ENCODE measurements at regions not wholly inside any gene's neighbourhood (a gene's known extent, or its start where the extent isn't known, plus 50 kb on each side); places are given as distances from the start of the nearest gene placed in this dataset.

DNA sequence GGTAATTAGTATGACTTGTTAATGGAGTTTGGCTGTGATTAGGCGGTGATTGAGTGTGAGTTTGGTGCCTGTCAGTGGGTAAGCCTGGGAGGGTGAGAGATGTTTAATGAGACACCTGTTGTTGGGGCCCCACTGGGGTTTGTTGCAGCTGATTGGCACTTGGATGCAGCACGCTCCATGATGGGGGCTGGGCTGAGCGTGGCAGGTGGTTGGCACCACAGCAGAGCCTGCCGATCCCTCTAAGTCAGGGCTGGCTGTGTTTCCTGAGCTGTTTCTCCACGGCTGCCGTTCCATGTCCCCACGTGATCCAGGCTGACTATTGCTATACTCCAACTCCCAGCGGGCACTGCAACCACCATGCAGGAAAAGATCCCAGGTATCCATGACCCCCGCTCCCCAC is 93.5 kb upstream of the ARRDC4 start:
- no peak for DNase-seq

DNA sequence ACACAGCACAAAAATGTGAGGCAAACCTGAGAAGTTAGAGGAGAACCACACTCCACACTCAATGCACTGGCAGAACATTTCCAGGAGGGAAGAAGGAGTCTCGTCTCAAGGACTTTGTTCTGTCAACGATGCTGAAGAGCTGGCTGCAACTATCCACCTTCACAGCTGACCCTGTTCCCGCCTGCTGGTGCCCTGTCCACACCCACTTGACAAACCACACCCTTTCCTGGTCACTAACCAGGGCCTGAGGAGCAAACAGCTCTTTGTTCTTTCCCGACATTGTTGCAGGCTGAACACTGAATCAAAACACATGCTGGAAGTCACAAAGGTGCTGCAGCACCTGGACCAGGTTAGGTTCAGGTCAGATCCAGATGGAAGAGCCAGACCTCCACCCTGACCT is 92.6 kb upstream of the ARRDC4 start:
- no peak for DNase-seq

DNA sequence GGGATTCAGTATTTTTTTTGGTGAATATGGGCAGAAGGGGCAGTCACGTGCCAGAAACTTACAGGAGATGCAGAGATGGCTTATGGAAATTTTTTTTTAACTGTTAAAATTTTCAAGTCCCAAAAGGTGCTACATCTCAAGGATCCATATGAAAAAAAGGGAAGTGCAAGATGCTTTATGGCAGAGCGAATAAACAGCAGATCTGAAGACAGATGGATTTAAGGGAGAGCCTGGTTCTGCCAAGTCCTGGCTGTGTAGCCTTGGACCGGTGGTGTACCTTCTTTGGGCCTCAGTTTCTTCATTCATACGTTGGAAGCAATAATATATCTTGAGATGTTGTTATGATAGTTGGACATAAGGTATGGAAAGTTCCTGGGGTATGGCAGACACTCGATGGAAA is 91.5 kb upstream of the ARRDC4 start:
- DNase-seq: no peak

DNA sequence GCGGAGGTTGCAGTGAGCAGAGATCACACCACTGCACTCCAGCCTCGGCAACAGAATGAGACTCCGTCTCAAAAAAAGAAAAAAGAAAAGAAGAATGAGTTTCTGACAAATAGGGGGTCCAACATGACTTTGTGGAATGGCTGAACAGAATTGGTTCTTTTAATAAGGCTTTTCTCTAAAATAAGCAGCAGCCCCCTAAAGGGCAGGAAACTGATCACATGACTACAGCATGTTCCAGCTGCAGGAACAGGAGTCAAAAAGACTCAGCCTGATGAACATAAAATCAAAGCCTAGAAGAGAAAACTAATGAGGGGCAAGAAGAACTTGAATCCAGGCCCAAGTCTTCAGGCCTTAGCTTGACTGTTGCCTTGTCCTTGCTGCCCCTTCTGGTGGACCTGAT is 89.7 kb upstream of the ARRDC4 start:
- DNase-seq: no peak

DNA sequence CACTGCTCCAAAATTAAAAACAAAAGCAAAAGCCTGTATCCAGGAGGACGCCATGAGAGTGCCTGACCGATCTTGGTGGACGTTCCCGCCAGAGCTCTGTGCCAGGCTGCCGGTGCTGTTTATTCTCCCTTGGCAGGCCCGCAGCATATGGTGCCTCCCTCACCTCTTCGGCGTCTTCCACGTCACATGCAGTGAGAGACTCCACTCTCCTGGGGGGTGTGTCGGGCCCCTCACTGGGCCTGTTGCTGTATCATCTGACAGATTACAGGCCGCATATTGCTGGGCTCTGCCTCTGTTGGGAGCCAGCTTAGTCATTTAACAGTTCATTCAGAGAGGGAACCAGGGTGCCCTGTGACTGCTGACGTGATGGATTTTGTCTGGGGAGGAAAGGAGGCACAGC is 86.4 kb upstream of the ARRDC4 start:
- no peak for DNase-seq

DNA sequence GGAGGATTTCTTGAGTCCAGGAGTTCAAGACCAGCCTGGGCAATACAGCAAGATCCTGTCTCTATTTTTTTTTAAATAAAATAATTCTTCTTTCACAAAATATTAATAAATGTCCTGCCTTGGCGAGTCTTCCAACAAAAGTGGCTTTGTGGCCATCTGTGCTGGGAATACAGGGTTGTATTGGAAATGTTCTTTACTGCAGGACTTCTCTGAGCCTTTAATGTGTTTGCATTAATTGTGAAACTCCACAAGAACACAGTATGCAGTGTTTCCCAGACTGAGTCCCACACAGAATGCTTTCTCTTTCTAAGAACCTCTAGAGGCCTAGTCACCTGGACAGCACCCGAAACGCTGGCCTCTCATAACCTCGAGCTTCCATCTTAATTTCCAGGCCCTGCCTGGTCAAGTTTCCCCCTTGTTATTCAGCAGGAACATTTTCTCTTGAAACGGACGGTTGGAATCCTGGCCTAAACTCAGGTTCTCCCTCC is 85.4 kb upstream of the ARRDC4 start:
- no peak for DNase-seq

DNA sequence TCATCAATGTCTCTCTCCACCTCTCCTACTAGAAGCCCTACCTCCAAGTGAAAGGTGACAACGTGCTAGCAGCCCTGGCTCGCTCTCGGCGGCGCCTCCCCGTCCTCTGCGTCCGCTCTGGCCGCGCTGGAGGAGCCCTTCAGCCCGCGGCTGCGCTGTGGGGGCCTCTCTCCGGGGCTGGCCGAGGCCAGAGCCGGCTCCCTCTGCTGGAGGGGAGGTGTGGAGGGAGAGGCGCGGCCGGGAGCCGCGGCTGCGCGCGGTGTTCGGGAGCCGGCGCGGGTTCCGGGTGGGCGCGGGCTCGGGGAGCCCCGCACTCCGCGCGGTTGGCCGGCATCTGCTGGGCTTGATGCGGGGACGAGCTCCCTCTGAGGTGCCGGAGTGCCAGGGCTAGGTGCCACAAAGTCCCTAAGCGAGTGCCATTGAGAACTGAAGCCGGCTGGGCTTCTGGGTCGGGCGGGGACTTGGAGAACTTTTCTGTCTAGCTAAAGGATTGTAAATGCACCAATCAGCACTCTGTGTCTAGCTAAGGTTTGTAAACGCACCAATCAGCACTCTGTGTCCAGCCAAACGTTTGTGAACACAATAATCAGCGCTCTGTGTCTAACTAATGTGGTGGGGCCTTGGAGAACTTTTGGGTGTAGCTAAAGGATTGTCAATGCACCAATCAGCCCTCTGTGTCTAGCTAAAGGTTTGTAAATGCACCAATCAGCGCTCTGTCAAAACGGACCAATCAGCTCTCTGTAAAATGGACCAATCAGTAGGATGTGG is 84.8 kb upstream of the ARRDC4 start:
- no peak for DNase-seq

DNA sequence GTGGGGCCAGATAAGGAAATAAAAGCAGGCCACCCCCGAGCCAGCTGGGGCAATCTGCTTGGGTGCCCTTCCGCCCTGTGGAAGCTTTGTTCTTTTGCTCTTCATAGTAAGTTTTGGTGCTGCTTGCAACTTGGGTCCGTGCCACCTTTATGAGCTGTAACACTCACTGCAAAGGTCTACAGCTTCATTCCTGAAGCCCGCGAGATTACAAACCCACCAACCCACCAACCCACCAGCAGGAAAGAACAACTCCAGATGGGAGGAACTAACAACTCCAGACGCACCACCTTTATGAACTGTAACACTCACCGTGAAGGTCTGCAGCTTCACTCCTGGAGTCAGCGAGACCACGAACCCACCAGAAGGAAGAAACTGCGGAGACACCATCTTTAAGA is 84.2 kb upstream of the ARRDC4 start:
- DNase-seq: no peak

DNA sequence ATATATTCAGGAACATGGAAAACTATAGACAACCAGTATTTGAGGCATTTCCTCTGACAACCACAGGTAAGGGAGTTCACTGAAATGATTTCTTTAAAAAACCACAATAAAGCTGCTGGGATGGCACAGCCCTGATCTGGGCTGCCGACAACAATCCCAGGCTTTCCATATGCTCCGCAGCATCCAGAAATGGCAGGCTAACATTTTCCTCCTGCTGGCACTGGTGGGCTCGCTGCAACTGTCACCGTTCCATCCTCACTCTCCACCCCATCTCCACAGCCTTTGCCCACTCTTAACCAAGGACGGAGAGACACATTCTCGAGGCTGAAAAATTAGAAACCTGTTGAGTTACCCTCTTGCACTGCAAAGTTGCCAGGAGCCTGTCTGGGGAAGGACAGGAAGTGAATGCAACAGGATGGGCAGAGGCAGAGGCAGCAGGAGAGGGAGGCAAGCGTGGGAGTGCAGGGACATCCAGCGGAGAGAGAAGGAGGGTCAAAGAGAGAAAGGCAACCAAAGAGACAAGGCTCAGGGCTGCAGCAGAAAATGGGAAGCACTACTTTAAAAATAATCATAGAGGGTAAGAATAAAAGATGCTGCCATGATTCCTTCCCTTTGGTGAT is 79.0 kb upstream of the ARRDC4 start:
- no peak for DNase-seq

DNA sequence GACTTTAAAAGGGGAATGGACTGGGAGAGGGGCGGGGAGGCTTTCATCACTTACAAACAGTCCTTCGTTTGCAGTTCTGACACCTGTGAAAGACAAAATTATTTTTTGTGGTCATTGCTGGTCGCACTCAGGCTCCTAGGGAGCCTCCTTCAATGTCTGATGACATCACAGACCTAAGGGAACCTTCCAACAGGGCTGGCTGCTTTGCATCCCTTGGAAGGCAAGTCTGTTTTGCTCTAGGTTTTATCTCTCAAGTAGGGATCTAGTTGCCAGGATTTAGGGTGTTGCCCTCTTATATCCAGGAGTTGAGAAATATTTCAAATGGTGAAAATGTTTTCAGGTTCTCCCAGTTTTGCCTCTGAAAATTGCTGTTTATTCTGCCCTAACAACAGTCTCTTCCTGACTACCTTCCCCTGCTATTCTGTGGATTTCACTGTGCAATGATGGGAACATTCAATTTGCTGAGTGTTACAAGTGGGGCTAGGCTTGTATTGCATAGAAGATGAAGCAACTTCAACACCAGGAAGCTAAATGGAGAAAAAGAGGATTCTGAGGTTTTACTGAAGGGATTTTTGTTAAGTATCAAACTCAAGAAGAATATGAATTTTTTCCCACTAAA is 75.9 kb upstream of the ARRDC4 start:
- no peak for DNase-seq

DNA sequence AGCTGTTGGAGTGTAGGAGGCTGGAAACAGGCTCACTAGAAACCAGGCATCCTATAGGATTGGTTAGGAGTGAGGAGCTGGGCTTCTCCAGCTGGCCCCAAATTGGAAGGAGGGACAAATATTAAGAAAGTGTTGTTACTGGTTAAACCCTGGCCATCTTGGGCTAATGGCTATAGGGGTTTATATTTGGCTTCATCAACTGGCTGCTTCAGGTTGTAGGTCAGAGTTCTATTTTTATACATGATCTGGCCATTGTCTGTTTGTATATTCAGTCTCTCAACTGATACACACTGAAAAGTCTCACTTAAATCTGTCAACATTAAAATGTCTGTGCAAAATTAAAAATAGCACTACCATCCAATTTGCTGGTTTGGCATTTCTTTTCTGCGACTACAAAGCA is 70.2 kb upstream of the ARRDC4 start:
- DNase-seq: no peak

DNA sequence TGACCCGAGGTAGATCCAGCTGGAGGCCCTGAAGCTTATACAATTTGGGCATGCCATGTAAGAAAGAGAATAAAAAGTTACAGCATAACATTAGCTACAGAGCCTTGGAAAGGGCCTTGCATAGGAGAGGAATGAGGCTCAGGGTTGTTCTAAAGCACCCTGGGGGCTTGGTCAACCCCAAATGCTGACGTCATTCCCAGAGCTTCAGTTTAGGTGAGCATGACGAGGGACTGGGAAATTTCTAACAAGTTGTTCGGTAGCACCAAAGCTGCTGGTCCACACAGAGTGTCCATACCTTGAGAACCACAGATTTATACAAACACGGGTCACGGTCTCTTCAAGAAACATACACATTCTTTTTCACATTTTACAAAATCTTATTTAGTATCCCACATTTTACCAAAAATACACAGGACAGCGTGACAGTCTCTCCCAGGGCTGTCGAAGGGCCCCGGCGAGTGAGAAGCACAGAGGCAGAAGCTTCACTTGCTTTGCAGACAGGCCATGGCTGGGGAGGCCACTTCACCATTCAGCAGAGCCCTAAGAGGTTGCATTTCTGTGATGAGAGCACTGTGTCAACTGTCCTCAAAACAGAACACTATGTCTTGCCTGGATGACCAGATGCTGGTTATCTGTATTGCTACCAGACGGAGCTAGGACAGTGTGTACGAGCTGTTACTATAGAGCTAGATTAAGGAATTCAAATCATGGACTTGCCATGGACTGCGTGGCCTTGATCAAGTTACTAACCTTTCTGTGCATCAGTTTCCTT is 68.2 kb upstream of the ARRDC4 start:
- no peak for DNase-seq

DNA sequence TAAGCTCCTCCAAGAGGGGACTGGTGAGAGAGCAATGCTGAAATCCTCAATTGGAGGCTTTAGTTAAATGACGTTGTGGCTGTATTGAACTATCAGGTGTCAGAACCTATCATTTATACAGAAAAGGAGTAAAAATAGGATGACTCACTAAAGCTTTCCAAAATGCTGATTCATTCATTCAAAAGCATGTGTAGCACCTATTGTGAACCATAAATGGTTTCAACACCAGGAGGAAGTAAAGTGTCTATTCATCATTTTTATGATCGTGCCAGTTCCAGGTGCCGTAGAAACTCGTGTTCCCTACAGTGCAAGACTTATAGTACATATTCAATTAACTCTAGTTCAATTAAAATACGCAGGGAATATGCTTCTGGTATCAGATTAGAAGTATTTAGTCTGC is 66.5 kb upstream of the ARRDC4 start:
- DNase-seq: no peak

DNA sequence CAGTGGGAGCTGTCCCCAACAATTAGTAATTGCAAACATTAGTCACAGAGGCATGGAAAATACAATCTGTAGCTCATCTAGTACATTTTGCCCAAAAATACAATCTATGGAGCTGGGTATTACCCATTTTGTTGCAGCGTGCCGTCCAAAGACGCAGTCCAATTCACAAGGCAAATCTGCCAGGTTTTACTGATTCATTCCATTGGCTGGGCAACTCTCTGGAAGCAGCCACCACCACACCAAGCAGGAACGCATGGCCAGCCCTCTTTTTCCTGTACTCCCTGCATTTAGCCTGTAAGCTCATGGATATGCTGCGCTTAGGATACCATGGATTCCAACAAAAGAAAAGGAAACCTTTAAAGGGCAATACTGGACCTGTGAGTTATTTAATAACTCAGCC is 60.5 kb upstream of the ARRDC4 start:
- no peak for DNase-seq

DNA sequence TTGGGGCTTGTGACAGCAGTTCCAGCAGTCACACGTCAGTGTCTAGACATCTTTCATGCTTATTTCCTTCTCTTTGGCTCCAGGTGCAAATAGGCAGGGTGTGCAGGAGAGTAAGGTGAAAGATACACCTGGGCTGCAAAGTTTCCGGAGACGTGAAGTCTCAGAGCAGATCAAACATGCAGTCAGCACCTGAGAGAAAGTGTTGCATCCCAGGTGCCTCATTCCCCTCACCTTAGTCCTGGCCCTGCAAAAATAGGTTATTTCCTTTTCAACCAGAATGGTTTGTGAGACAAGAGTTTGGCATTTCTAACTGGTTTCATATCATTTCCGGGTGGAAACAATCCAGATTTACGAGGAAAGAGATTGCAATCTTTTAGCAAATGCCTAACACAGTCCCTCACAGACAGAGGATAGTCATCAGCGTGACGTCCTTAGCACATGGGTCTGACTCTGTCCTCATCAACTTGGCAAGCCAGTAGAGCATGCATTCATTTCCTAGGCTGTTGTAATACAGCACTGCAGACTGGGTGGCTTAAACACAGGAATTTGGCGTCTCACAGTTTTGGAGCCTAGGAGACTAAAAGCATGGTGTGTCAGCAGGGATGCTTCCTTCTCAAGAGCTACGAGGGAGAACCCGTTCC is 58.2 kb upstream of the ARRDC4 start:
- no peak for DNase-seq

DNA sequence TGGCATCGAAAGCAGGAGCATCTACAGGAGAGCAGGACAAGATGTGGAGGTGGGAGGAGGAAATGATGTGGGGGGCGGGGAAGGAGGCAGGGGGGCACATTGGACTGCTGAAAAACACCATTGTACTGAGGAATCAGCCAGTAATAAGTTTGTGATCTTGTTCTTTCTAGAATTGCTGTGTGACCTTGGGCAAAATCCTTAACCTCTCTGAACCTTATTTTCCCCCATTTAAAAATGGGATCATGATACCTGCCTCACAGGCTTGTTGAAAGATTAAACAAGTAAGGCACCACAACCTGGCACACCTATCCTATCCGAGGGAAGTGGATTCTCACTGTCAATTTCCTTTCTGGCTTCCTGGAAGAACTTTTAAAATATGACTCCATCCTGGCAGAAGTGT is 56.9 kb upstream of the ARRDC4 start:
- DNase-seq: no peak

DNA sequence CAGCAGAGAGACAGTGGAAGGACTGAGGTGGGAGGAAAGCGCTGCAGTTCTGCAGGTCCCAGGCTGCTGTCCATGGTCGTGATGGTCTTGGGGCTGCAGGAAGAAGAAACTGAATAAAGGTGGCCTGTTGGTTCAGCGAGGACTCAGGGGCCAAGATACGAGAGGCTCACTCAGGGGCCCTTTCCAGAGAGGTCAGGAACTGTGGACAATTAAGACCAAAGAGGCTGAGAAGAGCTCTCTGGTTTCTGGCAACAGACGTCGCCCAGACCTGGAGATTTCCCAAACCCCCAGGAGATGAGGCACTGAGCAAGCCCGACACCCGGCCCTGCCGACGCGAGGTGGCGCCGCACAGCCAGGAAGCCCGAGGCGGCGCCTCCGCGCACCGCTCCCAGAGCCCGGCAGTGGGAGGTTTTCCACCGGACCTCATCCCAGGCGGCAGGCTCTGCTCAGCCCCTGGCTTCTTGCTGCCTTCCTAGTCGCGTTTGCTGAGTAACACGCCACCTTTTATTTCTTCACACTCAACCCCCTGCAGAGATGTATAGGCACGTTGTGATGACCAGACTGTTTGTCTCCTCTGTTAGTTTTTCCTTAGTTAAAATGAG is 56.4 kb upstream of the ARRDC4 start:
- peak in 1 of 4 experiments; percentile 3 for DNase-seq

DNA sequence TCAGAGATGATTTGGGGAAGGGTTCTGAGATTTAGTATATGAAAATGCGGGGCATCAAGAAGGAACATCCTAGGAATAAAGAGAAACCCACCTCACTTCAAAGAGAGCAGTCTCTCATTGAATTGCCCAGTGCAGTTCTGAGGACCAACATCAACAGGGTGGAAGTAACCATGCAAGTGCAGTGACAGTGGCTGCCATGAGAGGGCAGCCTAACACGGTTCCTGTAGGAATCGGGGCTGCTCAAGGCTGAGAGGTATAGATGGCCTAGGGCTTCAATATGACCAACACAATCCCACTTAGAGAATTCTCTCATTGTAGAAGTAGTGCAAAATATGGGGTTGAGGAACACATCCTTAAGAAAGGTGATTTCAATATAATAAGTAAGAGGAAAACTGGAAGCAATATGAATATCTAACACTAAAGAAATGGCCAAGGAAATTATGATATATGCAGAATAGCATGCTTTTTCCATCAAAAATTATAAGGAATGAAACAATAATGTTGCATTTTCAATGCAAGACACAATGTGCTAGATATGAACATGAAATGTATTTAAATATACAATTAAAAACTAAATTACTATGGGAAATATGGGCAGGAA is 51.1 kb upstream of the ARRDC4 start:
- DNase-seq: peak; percentile 22 to 42 (median 24)

Measured in activated naive CD4-positive, alpha-beta T cell (primary cell).